Liver (tissue), 8 donors: ENCODE measurements at regions not wholly inside any gene's neighbourhood (a gene's known extent, or its start where the extent isn't known, plus 50 kb on each side); places are given as distances from the start of the nearest gene placed in this dataset.

Experiments used
- DNase-seq: peaks from one replicate; pipeline ENCODE4 v3.0.0-alpha.2; 2017; ENCODE audit warnings: low spot score
- H3K27ac ChIP-seq, 2 donors: one replicate each; pipeline ENCODE4 v1.7.0; 2013; ENCODE audit warnings: inconsistent platforms in 2 of 2, low read length in 2 of 2, control low read depth in 1 of 2, low read depth in 1 of 2, mild to moderate bottlenecking in 1 of 2
- H3K27me3 ChIP-seq, 4 donors: one replicate each; pipeline versions ENCODE4 v1.6.1 to v1.7.0; 2013; ENCODE audit warnings: low read length in 3 of 4, inconsistent platforms in 1 of 4, mild to moderate bottlenecking in 1 of 4, moderate library complexity in 1 of 4; ENCODE audit not compliant: control insufficient read depth in 4 of 4, insufficient read depth in 4 of 4
- H3K36me3 ChIP-seq, 4 donors: one replicate each; pipeline versions ENCODE4 v1.6.1 to v1.7.0; 2013; ENCODE audit warnings: low read length in 3 of 4, mild to moderate bottlenecking in 3 of 4, low read depth in 1 of 4, moderate library complexity in 1 of 4; ENCODE audit not compliant: control insufficient read depth in 4 of 4, insufficient read depth in 3 of 4
- H3K4me1 ChIP-seq, 4 donors: one replicate each; pipeline versions ENCODE4 v1.6.1 to v1.7.0; 2013; ENCODE audit warnings: low read length in 3 of 4, mild to moderate bottlenecking in 3 of 4, moderate library complexity in 1 of 4; ENCODE audit not compliant: control insufficient read depth in 4 of 4, insufficient read depth in 4 of 4
- H3K4me3 ChIP-seq, 3 donors: one replicate each; pipeline versions ENCODE4 v1.6.1 to v1.7.0; 2013; ENCODE audit warnings: low read length in 3 of 3, control low read depth in 1 of 3, low read depth in 1 of 3, mild to moderate bottlenecking in 1 of 3
- H3K9ac ChIP-seq, 2 donors: one replicate each; pipeline ENCODE4 v1.7.0; 2013; ENCODE audit warnings: low read length in 2 of 2, mild to moderate bottlenecking in 2 of 2, moderate library complexity in 2 of 2, control low read depth in 1 of 2, low read depth in 1 of 2
- H3K9me3 ChIP-seq, 4 donors: one replicate each; pipeline versions ENCODE4 v1.6.1 to v1.7.0; 2013; ENCODE audit warnings: low read length in 3 of 4; ENCODE audit not compliant: control insufficient read depth in 4 of 4
- EGR1 ChIP-seq, 2 donors: IDR thresholded peaks; 2 replicates each; pipeline ENCODE4 v1.6.1; 2016 to 2018; ENCODE audit warnings: antibody characterized with exemption in 2 of 2, low read depth in 2 of 2
- FOXA1 ChIP-seq: IDR thresholded peaks from 2 replicates; pipeline ENCODE4 v1.6.1; 2016; ENCODE audit warnings: antibody characterized with exemption
- FOXA2 ChIP-seq: IDR thresholded peaks from 2 replicates; pipeline ENCODE4 v1.6.1; 2016; ENCODE audit warnings: antibody characterized with exemption
- GABPA ChIP-seq, 2 donors: IDR thresholded peaks in 1 of 2; conservative IDR thresholded peaks in 1 of 2; 2 replicates each; pipeline ENCODE4 v1.6.1; 2016; ENCODE audit warnings: antibody characterized with exemption in 2 of 2, mild to moderate bottlenecking in 1 of 2, moderate library complexity in 1 of 2
- HNF4A ChIP-seq, 2 donors: conservative IDR thresholded peaks; 2 replicates each; pipeline ENCODE4 v1.6.1; 2016; ENCODE audit warnings: antibody characterized with exemption in 2 of 2, mild to moderate bottlenecking in 2 of 2
- HNF4G ChIP-seq: IDR thresholded peaks from 2 replicates; pipeline ENCODE4 v1.6.1; 2016; ENCODE audit warnings: antibody characterized with exemption
- JUND ChIP-seq, 2 donors: IDR thresholded peaks; 2 replicates each; pipeline ENCODE4 v1.6.1; 2016; ENCODE audit warnings: antibody characterized with exemption in 2 of 2
- NR2F2 ChIP-seq: IDR thresholded peaks from 2 replicates; pipeline ENCODE4 v1.6.1; 2016; ENCODE audit warnings: antibody characterized with exemption
- RXRA ChIP-seq, 2 donors: IDR thresholded peaks; 2 replicates each; pipeline ENCODE4 v1.6.1; 2017 to 2018; ENCODE audit warnings: antibody characterized with exemption in 2 of 2, mild to moderate bottlenecking in 1 of 2
- SP1 ChIP-seq: IDR thresholded peaks from 2 replicates; pipeline ENCODE4 v1.6.1; 2018; ENCODE audit warnings: antibody characterized with exemption, mild to moderate bottlenecking
- TAF1 ChIP-seq: conservative IDR thresholded peaks from 2 replicates; pipeline ENCODE4 v1.6.1; 2016; ENCODE audit warnings: antibody characterized with exemption, mild to moderate bottlenecking
- YY1 ChIP-seq: IDR thresholded peaks from 2 replicates; pipeline ENCODE4 v1.6.1; 2016; ENCODE audit warnings: antibody characterized with exemption, mild to moderate bottlenecking
- WGBS: extraction: QIAGEN DNeasy Blood & Tissue Kit; methylation state at CpG from one replicate; pipeline ENCODE4 v1.1.7; 2013; 5-methylcytosine and 5-hydroxymethylcytosine counted together
- TF ChIP-seq, protein P1 (sequence below): IDR thresholded peaks from 2 replicates; pipeline ENCODE4 v1.6.1; 2016; ENCODE audit warnings: antibody characterized with exemption
- TF ChIP-seq, protein P2 (sequence below): IDR thresholded peaks from 2 replicates; pipeline ENCODE4 v1.6.1; 2016; ENCODE audit warnings: antibody characterized with exemption
- TF ChIP-seq, protein P3 (sequence below): fragments of 150-350 bp; IDR thresholded peaks from 2 replicates; pipeline ENCODE4 v1.5.1; 2017; ENCODE audit warnings: improper control_type of control experiment, low read depth, low read length; ENCODE audit not compliant: missing input control
- TF ChIP-seq, protein P4 (sequence below): IDR thresholded peaks from 2 replicates; pipeline ENCODE4 v1.6.1; 2016; ENCODE audit warnings: antibody characterized with exemption, mild to moderate bottlenecking
- TF ChIP-seq, protein P5 (sequence below): IDR thresholded peaks from 2 replicates; pipeline ENCODE4 v1.6.1; 2016; ENCODE audit warnings: antibody characterized with exemption
- donor health status: healthy.
- donor health status: healthy.
- donor health status: healthy.
- donor health status: healthy.
- donor health status: healthy.

DNA sequence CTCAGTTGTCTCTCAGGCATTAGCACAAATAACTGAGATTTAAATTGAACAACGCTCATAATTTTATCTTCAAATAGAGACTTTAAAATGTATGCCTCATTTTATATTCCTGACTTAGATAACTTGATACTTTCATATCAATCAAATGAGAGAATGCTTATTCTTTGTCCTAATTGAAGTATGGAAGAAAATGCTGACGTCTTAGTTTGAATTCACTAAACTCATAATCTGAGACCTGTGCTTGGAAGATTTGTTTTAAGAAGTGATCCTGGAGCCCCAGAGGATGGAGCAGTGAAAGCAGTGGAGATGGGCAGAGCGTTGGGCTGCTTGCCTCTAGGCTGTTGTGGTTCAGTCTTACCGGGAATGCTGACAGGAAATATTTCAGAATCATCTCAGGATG is 76.1 kb downstream of the ZNF518B start:
- 88% methylated on average over 4 of the region's 4 CpGs for WGBS
- H3K36me3 ChIP-seq: no peaks in the 10 kb centered on the region
- H3K9ac ChIP-seq: no peak overlapping the region
- H3K4me3 ChIP-seq: no peak overlapping the region
- no peak for TF ChIP-seq TAF1
- TF ChIP-seq EGR1 (IDR thresholded peaks at IDR 0.05; ENCODE audit: low read depth in 2 of 2): no peak
- TF ChIP-seq, protein P1, sequence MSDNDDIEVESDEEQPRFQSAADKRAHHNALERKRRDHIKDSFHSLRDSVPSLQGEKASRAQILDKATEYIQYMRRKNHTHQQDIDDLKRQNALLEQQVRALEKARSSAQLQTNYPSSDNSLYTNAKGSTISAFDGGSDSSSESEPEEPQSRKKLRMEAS: no peak
- no peak for TF ChIP-seq HNF4G
- TF ChIP-seq NR2F2: no peak
- no peak for TF ChIP-seq JUND (IDR thresholded peaks at IDR 0.05)
- TF ChIP-seq, protein P2, sequence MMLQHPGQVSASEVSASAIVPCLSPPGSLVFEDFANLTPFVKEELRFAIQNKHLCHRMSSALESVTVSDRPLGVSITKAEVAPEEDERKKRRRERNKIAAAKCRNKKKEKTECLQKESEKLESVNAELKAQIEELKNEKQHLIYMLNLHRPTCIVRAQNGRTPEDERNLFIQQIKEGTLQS: no peak
- TF ChIP-seq, protein P3, sequence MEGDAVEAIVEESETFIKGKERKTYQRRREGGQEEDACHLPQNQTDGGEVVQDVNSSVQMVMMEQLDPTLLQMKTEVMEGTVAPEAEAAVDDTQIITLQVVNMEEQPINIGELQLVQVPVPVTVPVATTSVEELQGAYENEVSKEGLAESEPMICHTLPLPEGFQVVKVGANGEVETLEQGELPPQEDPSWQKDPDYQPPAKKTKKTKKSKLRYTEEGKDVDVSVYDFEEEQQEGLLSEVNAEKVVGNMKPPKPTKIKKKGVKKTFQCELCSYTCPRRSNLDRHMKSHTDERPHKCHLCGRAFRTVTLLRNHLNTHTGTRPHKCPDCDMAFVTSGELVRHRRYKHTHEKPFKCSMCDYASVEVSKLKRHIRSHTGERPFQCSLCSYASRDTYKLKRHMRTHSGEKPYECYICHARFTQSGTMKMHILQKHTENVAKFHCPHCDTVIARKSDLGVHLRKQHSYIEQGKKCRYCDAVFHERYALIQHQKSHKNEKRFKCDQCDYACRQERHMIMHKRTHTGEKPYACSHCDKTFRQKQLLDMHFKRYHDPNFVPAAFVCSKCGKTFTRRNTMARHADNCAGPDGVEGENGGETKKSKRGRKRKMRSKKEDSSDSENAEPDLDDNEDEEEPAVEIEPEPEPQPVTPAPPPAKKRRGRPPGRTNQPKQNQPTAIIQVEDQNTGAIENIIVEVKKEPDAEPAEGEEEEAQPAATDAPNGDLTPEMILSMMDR: no peak
- TF ChIP-seq FOXA1: no peak
- no peak for TF ChIP-seq GABPA (IDR thresholded peaks at IDR 0.05 in 1 of 2, conservative IDR thresholded peaks at IDR 0.05 in 1 of 2)
- TF ChIP-seq, protein P4, sequence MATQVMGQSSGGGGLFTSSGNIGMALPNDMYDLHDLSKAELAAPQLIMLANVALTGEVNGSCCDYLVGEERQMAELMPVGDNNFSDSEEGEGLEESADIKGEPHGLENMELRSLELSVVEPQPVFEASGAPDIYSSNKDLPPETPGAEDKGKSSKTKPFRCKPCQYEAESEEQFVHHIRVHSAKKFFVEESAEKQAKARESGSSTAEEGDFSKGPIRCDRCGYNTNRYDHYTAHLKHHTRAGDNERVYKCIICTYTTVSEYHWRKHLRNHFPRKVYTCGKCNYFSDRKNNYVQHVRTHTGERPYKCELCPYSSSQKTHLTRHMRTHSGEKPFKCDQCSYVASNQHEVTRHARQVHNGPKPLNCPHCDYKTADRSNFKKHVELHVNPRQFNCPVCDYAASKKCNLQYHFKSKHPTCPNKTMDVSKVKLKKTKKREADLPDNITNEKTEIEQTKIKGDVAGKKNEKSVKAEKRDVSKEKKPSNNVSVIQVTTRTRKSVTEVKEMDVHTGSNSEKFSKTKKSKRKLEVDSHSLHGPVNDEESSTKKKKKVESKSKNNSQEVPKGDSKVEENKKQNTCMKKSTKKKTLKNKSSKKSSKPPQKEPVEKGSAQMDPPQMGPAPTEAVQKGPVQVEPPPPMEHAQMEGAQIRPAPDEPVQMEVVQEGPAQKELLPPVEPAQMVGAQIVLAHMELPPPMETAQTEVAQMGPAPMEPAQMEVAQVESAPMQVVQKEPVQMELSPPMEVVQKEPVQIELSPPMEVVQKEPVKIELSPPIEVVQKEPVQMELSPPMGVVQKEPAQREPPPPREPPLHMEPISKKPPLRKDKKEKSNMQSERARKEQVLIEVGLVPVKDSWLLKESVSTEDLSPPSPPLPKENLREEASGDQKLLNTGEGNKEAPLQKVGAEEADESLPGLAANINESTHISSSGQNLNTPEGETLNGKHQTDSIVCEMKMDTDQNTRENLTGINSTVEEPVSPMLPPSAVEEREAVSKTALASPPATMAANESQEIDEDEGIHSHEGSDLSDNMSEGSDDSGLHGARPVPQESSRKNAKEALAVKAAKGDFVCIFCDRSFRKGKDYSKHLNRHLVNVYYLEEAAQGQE: no peak
- H3K9me3 ChIP-seq: no peaks in the 10 kb centered on the region
- no peaks in the 10 kb centered on the region for H3K27me3 ChIP-seq
- no peaks in the 10 kb centered on the region for H3K4me1 ChIP-seq
- DNase-seq: no peak
- H3K27ac ChIP-seq: no peak overlapping the region

DNA sequence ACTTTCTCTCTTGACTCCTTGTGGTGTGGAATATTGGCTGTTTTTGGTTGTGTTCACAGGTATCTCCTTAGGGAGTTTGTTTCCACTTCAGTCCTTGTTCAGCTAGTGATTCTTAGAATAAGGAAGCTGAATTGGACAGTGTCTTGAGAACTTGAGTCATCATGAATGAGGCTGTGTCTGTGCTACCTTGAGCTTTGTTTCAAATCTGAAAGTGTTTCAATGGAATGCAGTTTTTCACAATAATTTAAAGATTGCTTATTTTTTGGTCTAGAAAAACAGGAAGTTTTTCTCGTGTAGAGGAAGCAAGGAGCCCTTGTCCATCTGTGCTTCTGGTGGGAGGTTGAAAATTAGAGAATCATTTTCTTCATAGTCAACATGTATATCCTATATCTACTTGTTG is 76.5 kb downstream of the ZNF518B start:
- Histone ChIP-seq H3K36me3 (no peaks in the 10 kb centered on the region), H3K27ac (no peak overlapping the region), H3K9ac (no peak overlapping the region), H3K4me3 (no peak overlapping the region), H3K9me3 (no peaks in the 10 kb centered on the region), H3K4me1 (no peaks in the 10 kb centered on the region), H3K27me3 (no peaks in the 10 kb centered on the region)
- WGBS: 0% methylated on average over 1 of the region's 1 CpG
- TF ChIP-seq, protein P2: no peak
- TF ChIP-seq HNF4A (conservative IDR thresholded peaks at IDR 0.05): no peak
- TF ChIP-seq SP1: no peak
- TF ChIP-seq RXRA (IDR thresholded peaks at IDR 0.05): no peak
- TF ChIP-seq NR2F2: no peak
- TF ChIP-seq, protein P5, sequence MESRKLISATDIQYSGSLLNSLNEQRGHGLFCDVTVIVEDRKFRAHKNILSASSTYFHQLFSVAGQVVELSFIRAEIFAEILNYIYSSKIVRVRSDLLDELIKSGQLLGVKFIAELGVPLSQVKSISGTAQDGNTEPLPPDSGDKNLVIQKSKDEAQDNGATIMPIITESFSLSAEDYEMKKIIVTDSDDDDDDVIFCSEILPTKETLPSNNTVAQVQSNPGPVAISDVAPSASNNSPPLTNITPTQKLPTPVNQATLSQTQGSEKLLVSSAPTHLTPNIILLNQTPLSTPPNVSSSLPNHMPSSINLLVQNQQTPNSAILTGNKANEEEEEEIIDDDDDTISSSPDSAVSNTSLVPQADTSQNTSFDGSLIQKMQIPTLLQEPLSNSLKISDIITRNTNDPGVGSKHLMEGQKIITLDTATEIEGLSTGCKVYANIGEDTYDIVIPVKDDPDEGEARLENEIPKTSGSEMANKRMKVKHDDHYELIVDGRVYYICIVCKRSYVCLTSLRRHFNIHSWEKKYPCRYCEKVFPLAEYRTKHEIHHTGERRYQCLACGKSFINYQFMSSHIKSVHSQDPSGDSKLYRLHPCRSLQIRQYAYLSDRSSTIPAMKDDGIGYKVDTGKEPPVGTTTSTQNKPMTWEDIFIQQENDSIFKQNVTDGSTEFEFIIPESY: no peak
- TF ChIP-seq EGR1 (IDR thresholded peaks at IDR 0.05; ENCODE audit: low read depth in 2 of 2): no peak
- TF ChIP-seq GABPA (IDR thresholded peaks at IDR 0.05 in 1 of 2, conservative IDR thresholded peaks at IDR 0.05 in 1 of 2): no peak
- TF ChIP-seq, protein P4: no peak
- TF ChIP-seq FOXA1: no peak
- no peak for TF ChIP-seq JUND (IDR thresholded peaks at IDR 0.05)
- TF ChIP-seq, protein P1: no peak
- TF ChIP-seq, protein P3: no peak
- TF ChIP-seq YY1: no peak
- TF ChIP-seq HNF4G: no peak
- no peak for TF ChIP-seq FOXA2
- DNase-seq: no peak
